ENCODE measurements at regions not wholly inside any gene's neighbourhood (a gene's known extent, or its start where the extent isn't known, plus 50 kb on each side); places are given as distances from the start of the nearest gene placed in this dataset.

DNA sequence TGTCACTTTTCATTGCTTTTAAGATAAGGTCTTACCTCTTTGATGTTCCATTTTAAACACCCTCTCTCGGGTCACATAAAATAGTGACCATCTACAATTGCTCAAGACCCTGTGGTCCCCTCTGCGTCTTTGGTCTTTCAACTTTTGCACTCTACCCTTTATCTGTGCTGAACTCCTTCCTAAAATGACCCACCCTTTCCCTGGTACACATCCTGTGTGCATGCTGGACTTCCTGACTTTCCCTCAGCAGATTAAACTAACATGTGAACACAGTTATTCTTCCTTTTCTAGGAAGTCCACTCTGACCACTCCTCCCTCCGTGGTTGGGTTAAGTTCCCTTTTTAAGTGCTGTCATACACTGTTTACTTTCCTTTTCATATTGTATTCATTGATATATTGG, 414.2 kb downstream of the GABRB3 start:
- TF ChIP-seq, protein P1, sequence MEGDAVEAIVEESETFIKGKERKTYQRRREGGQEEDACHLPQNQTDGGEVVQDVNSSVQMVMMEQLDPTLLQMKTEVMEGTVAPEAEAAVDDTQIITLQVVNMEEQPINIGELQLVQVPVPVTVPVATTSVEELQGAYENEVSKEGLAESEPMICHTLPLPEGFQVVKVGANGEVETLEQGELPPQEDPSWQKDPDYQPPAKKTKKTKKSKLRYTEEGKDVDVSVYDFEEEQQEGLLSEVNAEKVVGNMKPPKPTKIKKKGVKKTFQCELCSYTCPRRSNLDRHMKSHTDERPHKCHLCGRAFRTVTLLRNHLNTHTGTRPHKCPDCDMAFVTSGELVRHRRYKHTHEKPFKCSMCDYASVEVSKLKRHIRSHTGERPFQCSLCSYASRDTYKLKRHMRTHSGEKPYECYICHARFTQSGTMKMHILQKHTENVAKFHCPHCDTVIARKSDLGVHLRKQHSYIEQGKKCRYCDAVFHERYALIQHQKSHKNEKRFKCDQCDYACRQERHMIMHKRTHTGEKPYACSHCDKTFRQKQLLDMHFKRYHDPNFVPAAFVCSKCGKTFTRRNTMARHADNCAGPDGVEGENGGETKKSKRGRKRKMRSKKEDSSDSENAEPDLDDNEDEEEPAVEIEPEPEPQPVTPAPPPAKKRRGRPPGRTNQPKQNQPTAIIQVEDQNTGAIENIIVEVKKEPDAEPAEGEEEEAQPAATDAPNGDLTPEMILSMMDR (conservative IDR thresholded peaks at IDR 0.05) = no peak
- no peak for TF ChIP-seq EZH2 (IDR thresholded peaks at IDR 0.05; ENCODE audit: low read depth)

Data from PC-9 (cell line).